Endothelial cell of umbilical vein (primary cell): ENCODE measurements at regions not wholly inside any gene's neighbourhood (a gene's known extent, or its start where the extent isn't known, plus 50 kb on each side); places are given as distances from the start of the nearest gene placed in this dataset.

Source experiments
- BruUV-seq: library from RNA; stranded (reverse); fragments of 400-500 nt; replicated peaks from 2 replicates; lab custom pipeline; 2021; lab: Mats Ljungman, UMichigan
- CTCF ChIA-PET: fragments of 300-600, 350-600 bp; sonication (Branson Sonifier 250); formaldehyde crosslinking; loops from one replicate; lab custom pipeline; 2021; ENCODE audit warnings: antibody characterized with exemption, inconsistent platforms; lab: Charles Lee
- POLR2A ChIA-PET: fragments of 300-600, 350-600 bp; sonication (Branson Sonifier 250); formaldehyde crosslinking; loops from one replicate; lab custom pipeline; 2021; ENCODE audit warnings: antibody characterized with exemption, inconsistent platforms; lab: Charles Lee
- DNase-seq: peaks from one replicate; pipeline ENCODE4 v3.0.0-alpha.2; 2011; ENCODE audit warnings: low read depth, low spot score
- FAIRE-seq: peaks from 2 replicates; lab custom pipeline; 2011; peaks lifted over from hg19 to GRCh38; lab: Jason Lieb, UNC
- H2AFZ ChIP-seq: 2 replicates; pipeline ENCODE4 v1.6.0; 2012; ENCODE audit warnings: low read depth, low read length, control low read depth, inconsistent platforms
- H3K27ac ChIP-seq: 2 replicates; pipeline ENCODE4 v1.5.1; 2011; ENCODE audit warnings: low read depth, mild to moderate bottlenecking, control low read depth, low read length, moderate library complexity; ENCODE audit not compliant: insufficient read depth
- H3K27me3 ChIP-seq, 2 experiments: 2 replicates each; pipeline versions ENCODE4 v1.6.0 to v1.6.1; 2011; ENCODE audit warnings: low read length in 2 of 2, mixed read lengths in 1 of 2; ENCODE audit not compliant: control insufficient read depth in 2 of 2, insufficient read depth in 2 of 2
- H3K36me3 ChIP-seq, 2 experiments: 2 replicates in 1 of 2; 3 replicates in 1 of 2; pipeline ENCODE4 v1.5.1; 2011; ENCODE audit warnings: low read length in 2 of 2, mild to moderate bottlenecking in 1 of 2, moderate library complexity in 1 of 2; ENCODE audit not compliant: control insufficient read depth in 2 of 2, insufficient read depth in 2 of 2; ENCODE audit errors: extremely low read depth in 1 of 2
- H3K4me1 ChIP-seq: 3 replicates; pipeline ENCODE4 v1.5.1; 2011; ENCODE audit warnings: mild to moderate bottlenecking, low read length; ENCODE audit not compliant: control insufficient read depth, insufficient read depth; ENCODE audit errors: extremely low read depth
- H3K4me2 ChIP-seq: 2 replicates; pipeline ENCODE4 v1.6.1; 2011; ENCODE audit warnings: low read length, control low read depth, mixed read lengths; ENCODE audit not compliant: insufficient read depth
- H3K4me3 ChIP-seq, 3 experiments: fragments of 200-600 bp in 1 of 3; sonication (generic), shearing (Covaris generic) in 1 of 3; replicated peaks in 1 of 3; 2 replicates each; pipeline ENCODE4 v1.5.1; 2011 to 2016; ENCODE audit warnings: control low read depth in 3 of 3, low read length in 3 of 3, mild to moderate bottlenecking in 2 of 3, inconsistent platforms in 1 of 3, low read depth in 1 of 3, moderate library complexity in 1 of 3; ENCODE audit not compliant: insufficient read depth in 1 of 3
- H3K79me2 ChIP-seq: 2 replicates; pipeline ENCODE4 v1.6.0; 2012; ENCODE audit warnings: low read length, inconsistent platforms; ENCODE audit not compliant: control insufficient read depth, insufficient read depth
- H3K9ac ChIP-seq: replicated peaks from 2 replicates; pipeline ENCODE3; 2011; ENCODE audit warnings: low read length, control low read depth; ENCODE audit not compliant: insufficient read depth; ENCODE audit errors: extremely low read depth
- H3K9me1 ChIP-seq: replicated peaks from 3 replicates; pipeline ENCODE4 v1.6.0; 2011; ENCODE audit warnings: mild to moderate bottlenecking, low read length; ENCODE audit not compliant: control insufficient read depth, insufficient read depth; ENCODE audit errors: extremely low read depth
- H3K9me3 ChIP-seq: replicated peaks from 2 replicates; pipeline ENCODE4 v1.5.1; 2012; ENCODE audit warnings: low read length, inconsistent platforms; ENCODE audit not compliant: control insufficient read depth, insufficient read depth
- H4K20me1 ChIP-seq: replicated peaks from 2 replicates; pipeline ENCODE3; 2011; ENCODE audit warnings: mild to moderate bottlenecking, low read length; ENCODE audit not compliant: control insufficient read depth, insufficient read depth; ENCODE audit errors: extremely low read depth
- CTCF ChIP-seq, 2 donors: IDR thresholded peaks; 1 replicate in 1 of 2; 2 replicates in 1 of 2; pipeline ENCODE4 v1.5.1; 2011; ENCODE audit warnings: low read length in 2 of 2, mild to moderate bottlenecking in 2 of 2, moderate library complexity in 2 of 2, control low read depth in 1 of 2, inconsistent platforms in 1 of 2, low read depth in 1 of 2; ENCODE audit not compliant: insufficient read depth in 1 of 2; ENCODE audit errors: extremely low read depth in 1 of 2
- EZH2 ChIP-seq: IDR thresholded peaks from 2 replicates; pipeline ENCODE4 v1.6.1; 2012; ENCODE audit warnings: borderline replicate concordance, low read depth, mild to moderate bottlenecking, moderate library complexity, low read length, inconsistent platforms; ENCODE audit not compliant: severe bottlenecking
- FOS ChIP-seq: IDR thresholded peaks from 2 replicates; pipeline ENCODE4 v1.6.1; 2011; ENCODE audit warnings: mild to moderate bottlenecking, low read length, moderate library complexity, borderline replicate concordance; ENCODE audit not compliant: insufficient read depth
- GATA2 ChIP-seq: IDR thresholded peaks from 2 replicates; pipeline ENCODE4 v1.7.0; 2011; ENCODE audit warnings: low read depth, mild to moderate bottlenecking, moderate library complexity, mixed read lengths, low read length; ENCODE audit not compliant: insufficient read length, insufficient read depth
- JUN ChIP-seq: IDR thresholded peaks from 2 replicates; pipeline ENCODE4 v1.6.1; 2011; ENCODE audit warnings: borderline replicate concordance, low read depth; ENCODE audit not compliant: insufficient read length, insufficient read depth
- MAX ChIP-seq: IDR thresholded peaks from 2 replicates; pipeline ENCODE4 v1.6.1; 2011; ENCODE audit not compliant: insufficient read depth, insufficient read length
- MYC ChIP-seq: IDR thresholded peaks from one replicate; pipeline ENCODE4 v1.6.1; 2011; ENCODE audit warnings: mild to moderate bottlenecking, low read depth, low read length
- POLR2A ChIP-seq: IDR thresholded peaks from 2 replicates; pipeline ENCODE4 v1.6.1; 2012; ENCODE audit warnings: low read depth, mild to moderate bottlenecking, control low read depth, low read length
- POLR2AphosphoS5 ChIP-seq: IDR thresholded peaks from 2 replicates; pipeline ENCODE4 v1.6.1; 2012; ENCODE audit warnings: low read depth, mild to moderate bottlenecking, control low read depth, low read length, moderate library complexity; ENCODE audit not compliant: insufficient read depth
- dilution Hi-C: fragments of 300-500 bp; cut with MboI; formaldehyde crosslinking; loops from one replicate; pipeline ENCODE4 v1.15.0; 2019; ENCODE audit warnings: low sequenced_read_pairs; ENCODE audit not compliant: extremely low pct_ligation_motif_present
- intact Hi-C: fragments of 100-400 bp; cut with micrococcal nuclease; formaldehyde crosslinking; loops from one replicate; pipeline ENCODE4 v1.10.0; 2022

- POLR2A ChIA-PET: no interaction called here
- Histone ChIP-seq H2AFZ (no peak overlapping the region), H3K27ac (no peak overlapping the region), H3K4me1 (no peaks in the 10 kb centered on the region), H3K27me3 (peaks cover 4 to 15% of the 10 kb centered on the region in 2 experiments), H3K9me3 (no peaks in the 10 kb centered on the region), H3K4me2 (no peak overlapping the region), H4K20me1 (no peaks in the 10 kb centered on the region), H3K79me2 (no peaks in the 10 kb centered on the region), H3K9me1 (no peaks in the 10 kb centered on the region), H3K4me3 (no peak overlapping the region), H3K9ac (no peak overlapping the region), H3K36me3 (no peaks in the 10 kb centered on the region)
- no TSS peak for BruUV-seq
- FAIRE-seq: no peak
- TF ChIP-seq JUN (no peak), POLR2AphosphoS5 (no peak), MAX (no peak), MYC (no peak), CTCF (IDR thresholded peaks at IDR 0.05; ENCODE audit: extremely low read depth in 1 of 2, insufficient read depth in 1 of 2, low read depth in 1 of 2, low read length in 2 of 2) (no peak)
- CTCF ChIA-PET: no interaction called here
- intact Hi-C loops (no loop called here), dilution Hi-C loops (no loop called here)
- DNase-seq: no peak
These were observed 531.9 kb upstream of the CAMK1G start for GRCh38 chr1:209051570-209051969.

GRCh38 chr1:209053587-209053986, 529.9 kb upstream of the CAMK1G start:
- no peak for FAIRE-seq
- CTCF ChIA-PET: no interaction called here
- H3K27me3 ChIP-seq: peaks cover 0 to 2% of the 10 kb centered on the region in 2 experiments
- TF ChIP-seq JUN (no peak), FOS (no peak), MAX (no peak), EZH2 (no peak), POLR2A (no peak), POLR2AphosphoS5 (no peak), CTCF (IDR thresholded peaks at IDR 0.05; ENCODE audit: extremely low read depth in 1 of 2, insufficient read depth in 1 of 2, low read depth in 1 of 2, low read length in 2 of 2) (no peak), GATA2 (no peak), MYC (no peak)
- DNase-seq: no peak
- H3K27ac ChIP-seq: no peak overlapping the region
- no peak overlapping the region for H3K9ac ChIP-seq
- dilution Hi-C loops: no loop called here
- H3K4me1 ChIP-seq: no peaks in the 10 kb centered on the region
- no peaks in the 10 kb centered on the region for H4K20me1 ChIP-seq
- no peak overlapping the region for H3K4me2 ChIP-seq
- POLR2A ChIA-PET: no interaction called here
- H2AFZ ChIP-seq: no peak overlapping the region
- H3K9me1 ChIP-seq: no peaks in the 10 kb centered on the region
- H3K79me2 ChIP-seq: no peaks in the 10 kb centered on the region
- intact Hi-C loops: no loop called here
- H3K9me3 ChIP-seq: no peaks in the 10 kb centered on the region
- no peaks in the 10 kb centered on the region for H3K36me3 ChIP-seq
- no TSS peak for BruUV-seq
- H3K4me3 ChIP-seq: no peak overlapping the region
